GM23248 (cell line): ENCODE measurements at regions not wholly inside any gene's neighbourhood (a gene's known extent, or its start where the extent isn't known, plus 50 kb on each side); places are given as distances from the start of the nearest gene placed in this dataset.

Experiments
- DNase-seq: peaks from one replicate; pipeline ENCODE4 v3.0.0-alpha.2; 2015
- H2AFZ ChIP-seq: fragments of 200-600 bp; sonication (generic); 2 replicates; pipeline ENCODE4 v1.6.1; 2016; ENCODE audit warnings: antibody characterized with exemption
- H3F3A ChIP-seq: fragments of 200-600 bp; sonication (generic); 2 replicates; pipeline ENCODE4 v1.6.1; 2016; ENCODE audit warnings: mild to moderate bottlenecking, antibody characterized with exemption, mixed run types; ENCODE audit not compliant: insufficient read depth
- H3K27ac ChIP-seq: fragments of 200-600 bp; sonication (generic); 2 replicates; pipeline ENCODE4 v1.5.1; 2016; ENCODE audit warnings: mild to moderate bottlenecking
- H3K27me3 ChIP-seq: fragments of 200-600 bp; sonication (generic); replicated peaks from 2 replicates; pipeline ENCODE4 v1.6.1; 2016; ENCODE audit warnings: mild to moderate bottlenecking; ENCODE audit not compliant: insufficient read depth
- H3K36me3 ChIP-seq: fragments of 200-600 bp; sonication (generic); 2 replicates; pipeline ENCODE4 v1.6.1; 2016; ENCODE audit warnings: low read depth, mild to moderate bottlenecking
- H3K4me1 ChIP-seq: fragments of 200-600 bp; sonication (generic); 2 replicates; pipeline ENCODE4 v1.6.1; 2016; ENCODE audit warnings: mild to moderate bottlenecking; ENCODE audit not compliant: insufficient read depth
- H3K4me2 ChIP-seq: fragments of 200-600 bp; sonication (generic); one replicate; pipeline ENCODE4 v1.6.1; 2016; ENCODE audit warnings: mild to moderate bottlenecking; ENCODE audit not compliant: unreplicated experiment
- H3K4me3 ChIP-seq: fragments of 200-600 bp; sonication (generic); 2 replicates; pipeline ENCODE4 v1.5.1; 2016; ENCODE audit warnings: mild to moderate bottlenecking
- H3K79me2 ChIP-seq: fragments of 200-600 bp; sonication (generic); 2 replicates; pipeline ENCODE4 v1.6.1; 2016; ENCODE audit warnings: mild to moderate bottlenecking; ENCODE audit not compliant: insufficient read depth
- H3K9ac ChIP-seq: fragments of 200-600 bp; sonication (generic); 2 replicates; pipeline ENCODE4 v1.6.1; 2016; ENCODE audit warnings: mild to moderate bottlenecking
- H3K9me2 ChIP-seq: fragments of 200-600 bp; sonication (generic); 2 replicates; pipeline ENCODE4 v1.6.1; 2016; ENCODE audit warnings: mixed run types, mild to moderate bottlenecking, moderate library complexity; ENCODE audit not compliant: insufficient read depth
- H3K9me3 ChIP-seq: fragments of 200-600 bp; sonication (generic); one replicate; pipeline ENCODE4 v1.6.1; 2017; ENCODE audit warnings: low read depth
- H4K20me1 ChIP-seq: fragments of 200-600 bp; sonication (generic); 2 replicates; pipeline ENCODE4 v1.6.0; 2016; ENCODE audit not compliant: insufficient read depth
- EZH2 ChIP-seq: fragments of 200-600 bp; sonication (generic); IDR thresholded peaks from 2 replicates; pipeline ENCODE4 v1.6.1; 2018; ENCODE audit warnings: antibody characterized with exemption, mild to moderate bottlenecking; ENCODE audit not compliant: insufficient read depth, poor library complexity, severe bottlenecking
- EZH2phosphoT487 ChIP-seq: fragments of 200-600 bp; sonication (generic); IDR thresholded peaks from 2 replicates; pipeline ENCODE4 v1.6.1; 2018; ENCODE audit warnings: antibody characterized with exemption, moderate library complexity, mild to moderate bottlenecking, low read depth; ENCODE audit not compliant: insufficient read depth
- WGBS, 2 experiments: methylation state at CpG; one replicate each; pipeline ENCODE4 v1.1.6; 2015 to 2017; ENCODE audit warnings: low lambda C conversion rate in 2 of 2, low coverage in 1 of 2; ENCODE audit errors: missing lambda C conversion rate in 2 of 2; 5-methylcytosine and 5-hydroxymethylcytosine counted together
- in situ Hi-C: fragments of 300-500 bp; cut with MboI; formaldehyde crosslinking; loops from 2 replicates; pipeline ENCODE4 v1.15.0; 2020

DNA sequence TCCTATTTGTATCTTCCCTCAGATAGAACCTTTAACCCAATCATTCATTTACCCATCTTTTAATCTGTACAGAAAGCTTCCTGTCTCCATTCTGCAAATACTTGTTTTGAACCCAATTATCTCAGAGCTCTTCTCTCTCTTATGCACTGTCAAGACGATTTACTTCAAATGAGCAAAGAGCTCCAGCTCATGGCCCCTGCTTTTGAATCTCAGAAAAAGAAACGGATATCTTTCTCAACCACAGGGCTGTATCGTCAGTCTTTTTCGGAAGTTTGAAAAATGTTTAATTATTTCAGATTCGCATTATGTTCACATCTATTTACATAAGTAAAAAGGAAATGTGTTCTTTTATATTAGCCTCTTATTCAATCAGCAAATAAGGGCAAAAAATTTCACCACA lies 322.7 kb upstream of the NBEA start:
- Histone ChIP-seq H3K4me3 (no peak overlapping the region), H4K20me1 (no peaks in the 10 kb centered on the region), H3F3A (no peaks in the 10 kb centered on the region), H2AFZ (no peak overlapping the region), H3K4me2 (no peak overlapping the region), H3K79me2 (no peaks in the 10 kb centered on the region), H3K9me2 (no peaks in the 10 kb centered on the region), H3K4me1 (no peaks in the 10 kb centered on the region), H3K9me3 (no peaks in the 10 kb centered on the region), H3K27me3 (no peaks in the 10 kb centered on the region), H3K27ac (no peak overlapping the region), H3K36me3 (no peaks in the 10 kb centered on the region), H3K9ac (no peak overlapping the region)
- WGBS, 2 experiments: 71 to 72% methylated on average over 5 of the region's 5 CpGs
- no peak for DNase-seq
- TF ChIP-seq EZH2phosphoT487 (no peak), EZH2 (no peak)
- in situ Hi-C loops: no loop called here

DNA sequence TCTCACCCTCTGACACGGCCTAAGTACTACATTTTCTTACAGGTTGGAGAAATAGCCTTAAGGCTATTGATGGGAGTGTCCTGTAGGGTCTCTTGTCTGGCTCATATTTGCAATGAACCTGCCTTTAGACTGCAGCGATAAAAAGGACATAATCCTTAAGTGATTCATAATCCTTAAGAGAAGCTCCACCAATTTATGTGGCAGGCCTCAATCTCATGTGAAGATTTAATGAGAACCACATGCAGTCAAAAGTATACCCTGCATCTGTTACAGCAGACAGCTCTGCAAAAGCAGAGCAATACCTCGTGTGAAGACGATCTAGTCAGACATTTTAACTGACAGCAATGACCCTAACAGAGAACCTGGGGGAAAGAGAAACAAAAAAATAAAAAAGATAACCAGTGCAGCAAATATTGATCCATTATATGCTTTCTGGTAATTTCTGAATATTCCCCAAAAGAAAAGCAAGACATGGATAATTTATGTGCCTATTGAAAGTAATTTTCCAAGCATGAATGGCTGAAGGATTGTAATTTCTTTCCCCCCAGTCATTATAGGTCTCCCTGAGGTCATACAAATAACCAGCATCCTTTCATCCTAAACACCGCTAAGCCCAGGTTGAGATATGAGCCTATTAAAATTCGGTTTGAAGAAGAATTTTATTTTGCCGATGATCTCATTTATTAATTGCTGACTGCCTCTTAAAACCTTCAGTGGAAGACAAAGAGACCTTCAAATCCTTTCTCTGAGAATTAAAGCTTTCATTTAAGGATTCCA lies 321.8 kb upstream of the NBEA start:
- H3K4me1 ChIP-seq: no peaks in the 10 kb centered on the region
- H3K9ac ChIP-seq: no peak overlapping the region
- no peak overlapping the region for H3K4me2 ChIP-seq
- H3K9me3 ChIP-seq: no peaks in the 10 kb centered on the region
- no peaks in the 10 kb centered on the region for H3K27me3 ChIP-seq
- WGBS, 2 experiments: 17 to 23% methylated on average over 7 of the region's 7 CpGs
- in situ Hi-C loops: no loop called here
- H3K36me3 ChIP-seq: no peaks in the 10 kb centered on the region
- no peak for TF ChIP-seq EZH2
- TF ChIP-seq EZH2phosphoT487: no peak
- no peaks in the 10 kb centered on the region for H4K20me1 ChIP-seq
- no peaks in the 10 kb centered on the region for H3F3A ChIP-seq
- no peak overlapping the region for H3K4me3 ChIP-seq
- no peaks in the 10 kb centered on the region for H3K79me2 ChIP-seq
- H2AFZ ChIP-seq: no peak overlapping the region
- no peak for DNase-seq
- H3K27ac ChIP-seq: no peak overlapping the region
- no peaks in the 10 kb centered on the region for H3K9me2 ChIP-seq

DNA sequence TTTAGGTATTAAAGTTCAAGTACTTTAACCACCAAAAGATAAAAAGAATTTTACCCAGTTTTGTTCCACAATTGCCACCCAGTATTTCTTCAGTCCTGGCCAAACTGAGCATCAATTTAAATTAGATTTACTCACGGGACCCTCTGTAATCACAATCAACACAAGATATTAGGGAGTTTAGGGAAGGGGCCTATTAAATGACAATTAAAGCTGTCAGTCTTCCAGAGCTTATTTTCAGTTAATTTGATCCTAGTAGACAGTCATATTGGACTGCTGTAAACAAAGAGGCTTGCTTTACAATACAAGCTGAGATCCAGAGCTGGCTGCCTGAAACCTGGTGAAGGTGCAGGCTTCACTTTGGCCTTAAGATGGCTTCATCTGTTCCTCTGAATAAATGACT lies 321.2 kb upstream of the NBEA start:
- DNase-seq: no peak
- H3K4me2 ChIP-seq: no peak overlapping the region
- in situ Hi-C loops: no loop called here

DNA sequence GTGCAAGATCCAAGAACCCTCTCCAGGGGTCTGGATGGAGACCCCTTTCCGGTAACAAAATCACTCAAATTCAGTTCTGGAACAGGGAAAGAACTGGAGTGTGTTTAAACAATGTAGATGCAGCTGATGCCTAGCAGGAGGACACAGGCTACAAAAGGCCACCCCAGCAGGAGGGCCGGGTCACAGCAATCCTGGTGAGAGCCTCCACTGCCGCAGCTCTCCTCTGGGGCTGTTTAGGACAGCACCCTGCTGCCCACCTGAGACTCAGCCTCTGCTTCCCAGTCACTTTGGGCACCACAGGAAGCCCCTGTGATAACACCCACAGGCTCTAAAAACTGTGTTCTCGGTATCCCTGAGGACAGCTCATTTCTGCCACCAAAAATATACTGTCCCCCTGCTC lies 318.7 kb upstream of the NBEA start:
- WGBS, 2 experiments: 63 to 77% methylated on average over 4 of the region's 4 CpGs
- H2AFZ ChIP-seq: no peak overlapping the region
- H3K4me2 ChIP-seq: no peak overlapping the region

More for the DNA sequence above, 321.2 kb upstream of the NBEA start:
- Histone ChIP-seq H3K9me2 (no peaks in the 10 kb centered on the region), H3K9me3 (no peaks in the 10 kb centered on the region), H3K36me3 (no peaks in the 10 kb centered on the region), H3K4me3 (no peak overlapping the region), H3K79me2 (no peaks in the 10 kb centered on the region), H4K20me1 (no peaks in the 10 kb centered on the region), H3K27me3 (no peaks in the 10 kb centered on the region), H3K27ac (no peak overlapping the region), H3F3A (no peaks in the 10 kb centered on the region), H3K9ac (no peak overlapping the region), H3K4me1 (no peaks in the 10 kb centered on the region), H2AFZ (no peak overlapping the region)
- 60 to 65% methylated on average over 1 of the region's 1 CpG for whole genome bisulfite sequencing, 2 experiments
- TF ChIP-seq EZH2phosphoT487 (no peak), EZH2 (no peak)

More for the DNA sequence above, 318.7 kb upstream of the NBEA start:
- H3K9ac ChIP-seq: no peak overlapping the region
- H3K9me3 ChIP-seq: no peaks in the 10 kb centered on the region
- H3K4me3 ChIP-seq: no peak overlapping the region
- H3K27ac ChIP-seq: no peak overlapping the region
- no peaks in the 10 kb centered on the region for H3F3A ChIP-seq
- H3K79me2 ChIP-seq: no peaks in the 10 kb centered on the region
- H3K4me1 ChIP-seq: no peaks in the 10 kb centered on the region
- TF ChIP-seq EZH2: no peak
- TF ChIP-seq EZH2phosphoT487: no peak
- no peak for DNase-seq
- no peaks in the 10 kb centered on the region for H3K9me2 ChIP-seq
- no peaks in the 10 kb centered on the region for H3K36me3 ChIP-seq
- in situ Hi-C loops: no loop called here
- H3K27me3 ChIP-seq: no peaks in the 10 kb centered on the region
- no peaks in the 10 kb centered on the region for H4K20me1 ChIP-seq
